ENCODE measurements at regions not wholly inside any gene's neighbourhood (a gene's known extent, or its start where the extent isn't known, plus 50 kb on each side); places are given as distances from the start of the nearest gene placed in this dataset.

DNA sequence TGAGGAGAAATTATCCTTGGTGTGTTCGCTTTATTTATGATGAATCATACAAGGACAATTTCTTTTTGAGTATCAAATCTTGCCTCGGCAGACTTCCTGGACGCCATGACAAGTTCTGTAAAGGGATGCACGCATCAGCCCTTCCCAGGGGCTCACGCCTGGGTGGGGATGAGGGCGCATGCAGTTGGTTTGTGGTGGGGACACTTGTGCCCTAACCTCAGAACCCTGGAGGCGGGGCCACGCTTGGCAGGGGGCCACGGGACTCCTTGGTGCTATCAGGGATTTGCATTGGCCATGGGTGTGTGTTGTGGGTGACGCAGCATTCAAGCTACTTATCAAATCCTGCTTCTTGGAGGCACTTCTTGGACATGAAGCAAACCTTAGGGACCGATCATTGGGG lies 143.8 kb upstream of the RTL1 start:
- TF ChIP-seq, protein P1, sequence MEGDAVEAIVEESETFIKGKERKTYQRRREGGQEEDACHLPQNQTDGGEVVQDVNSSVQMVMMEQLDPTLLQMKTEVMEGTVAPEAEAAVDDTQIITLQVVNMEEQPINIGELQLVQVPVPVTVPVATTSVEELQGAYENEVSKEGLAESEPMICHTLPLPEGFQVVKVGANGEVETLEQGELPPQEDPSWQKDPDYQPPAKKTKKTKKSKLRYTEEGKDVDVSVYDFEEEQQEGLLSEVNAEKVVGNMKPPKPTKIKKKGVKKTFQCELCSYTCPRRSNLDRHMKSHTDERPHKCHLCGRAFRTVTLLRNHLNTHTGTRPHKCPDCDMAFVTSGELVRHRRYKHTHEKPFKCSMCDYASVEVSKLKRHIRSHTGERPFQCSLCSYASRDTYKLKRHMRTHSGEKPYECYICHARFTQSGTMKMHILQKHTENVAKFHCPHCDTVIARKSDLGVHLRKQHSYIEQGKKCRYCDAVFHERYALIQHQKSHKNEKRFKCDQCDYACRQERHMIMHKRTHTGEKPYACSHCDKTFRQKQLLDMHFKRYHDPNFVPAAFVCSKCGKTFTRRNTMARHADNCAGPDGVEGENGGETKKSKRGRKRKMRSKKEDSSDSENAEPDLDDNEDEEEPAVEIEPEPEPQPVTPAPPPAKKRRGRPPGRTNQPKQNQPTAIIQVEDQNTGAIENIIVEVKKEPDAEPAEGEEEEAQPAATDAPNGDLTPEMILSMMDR (IDR thresholded peaks at IDR 0.05), result no peak
- TF ChIP-seq POLR2AphosphoS5 (IDR thresholded peaks at IDR 0.05; ENCODE audit: low read depth, low read length) (no peak), SIN3A (IDR thresholded peaks at IDR 0.05; ENCODE audit: borderline replicate concordance, insufficient read depth, low read depth, low read length) (no peak), TCF7L2 (IDR thresholded peaks at IDR 0.05; ENCODE audit: low read depth, low read length) (no peak)
- TF ChIP-seq, protein P2, sequence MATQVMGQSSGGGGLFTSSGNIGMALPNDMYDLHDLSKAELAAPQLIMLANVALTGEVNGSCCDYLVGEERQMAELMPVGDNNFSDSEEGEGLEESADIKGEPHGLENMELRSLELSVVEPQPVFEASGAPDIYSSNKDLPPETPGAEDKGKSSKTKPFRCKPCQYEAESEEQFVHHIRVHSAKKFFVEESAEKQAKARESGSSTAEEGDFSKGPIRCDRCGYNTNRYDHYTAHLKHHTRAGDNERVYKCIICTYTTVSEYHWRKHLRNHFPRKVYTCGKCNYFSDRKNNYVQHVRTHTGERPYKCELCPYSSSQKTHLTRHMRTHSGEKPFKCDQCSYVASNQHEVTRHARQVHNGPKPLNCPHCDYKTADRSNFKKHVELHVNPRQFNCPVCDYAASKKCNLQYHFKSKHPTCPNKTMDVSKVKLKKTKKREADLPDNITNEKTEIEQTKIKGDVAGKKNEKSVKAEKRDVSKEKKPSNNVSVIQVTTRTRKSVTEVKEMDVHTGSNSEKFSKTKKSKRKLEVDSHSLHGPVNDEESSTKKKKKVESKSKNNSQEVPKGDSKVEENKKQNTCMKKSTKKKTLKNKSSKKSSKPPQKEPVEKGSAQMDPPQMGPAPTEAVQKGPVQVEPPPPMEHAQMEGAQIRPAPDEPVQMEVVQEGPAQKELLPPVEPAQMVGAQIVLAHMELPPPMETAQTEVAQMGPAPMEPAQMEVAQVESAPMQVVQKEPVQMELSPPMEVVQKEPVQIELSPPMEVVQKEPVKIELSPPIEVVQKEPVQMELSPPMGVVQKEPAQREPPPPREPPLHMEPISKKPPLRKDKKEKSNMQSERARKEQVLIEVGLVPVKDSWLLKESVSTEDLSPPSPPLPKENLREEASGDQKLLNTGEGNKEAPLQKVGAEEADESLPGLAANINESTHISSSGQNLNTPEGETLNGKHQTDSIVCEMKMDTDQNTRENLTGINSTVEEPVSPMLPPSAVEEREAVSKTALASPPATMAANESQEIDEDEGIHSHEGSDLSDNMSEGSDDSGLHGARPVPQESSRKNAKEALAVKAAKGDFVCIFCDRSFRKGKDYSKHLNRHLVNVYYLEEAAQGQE (IDR thresholded peaks at IDR 0.05; ENCODE audit: insufficient read depth in 1 of 2, low read depth in 2 of 2, low read length in 1 of 2), result no peak

Measured in Panc1 (cell line).